Daoy (cell line): ENCODE measurements at regions not wholly inside any gene's neighbourhood (a gene's known extent, or its start where the extent isn't known, plus 50 kb on each side); places are given as distances from the start of the nearest gene placed in this dataset.

Source experiments
- DNase-seq: peaks from one replicate; pipeline ENCODE4 v3.0.0-alpha.2; 2015; ENCODE audit warnings: low read depth

DNA sequence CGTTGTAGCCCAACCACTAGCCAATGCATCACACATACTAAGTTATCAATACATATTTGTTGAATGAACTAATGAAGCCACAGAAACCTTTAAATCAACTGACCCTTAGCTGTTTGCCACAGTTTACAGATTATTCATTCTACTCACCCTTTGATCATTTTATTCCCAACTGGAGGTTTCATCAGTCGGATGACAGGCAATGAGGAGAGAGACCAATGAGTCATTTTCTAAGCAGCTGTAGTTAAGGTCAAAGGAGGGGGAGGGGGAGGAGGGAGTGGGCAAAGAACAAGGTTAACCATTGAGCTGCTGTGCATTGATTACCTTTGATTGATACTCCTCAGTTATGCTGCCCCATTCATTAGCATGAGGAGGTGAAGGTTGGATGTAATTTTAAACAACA lies 469.5 kb downstream of the VRK1 start:
- DNase-seq: peak; percentile 78

DNA sequence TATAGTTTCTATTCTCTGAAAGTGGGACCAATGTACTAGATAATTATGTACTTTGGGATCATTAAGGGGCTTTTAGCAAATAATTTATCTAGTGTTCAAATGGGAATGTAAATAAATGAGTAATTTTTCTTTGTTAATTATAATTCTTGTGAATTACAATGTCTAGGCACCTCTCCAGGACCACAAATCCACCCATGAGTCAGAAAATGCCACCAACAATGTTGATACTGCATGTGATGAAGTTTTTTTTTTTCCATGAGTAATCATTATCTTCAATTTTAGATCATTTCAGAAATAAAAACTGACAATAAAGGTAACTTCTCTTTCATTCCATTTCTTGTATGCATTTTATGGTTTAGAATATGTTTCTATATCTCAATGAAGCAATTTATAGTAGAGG lies 470.3 kb downstream of the VRK1 start:
- DNase-seq: peak; percentile 60

DNA sequence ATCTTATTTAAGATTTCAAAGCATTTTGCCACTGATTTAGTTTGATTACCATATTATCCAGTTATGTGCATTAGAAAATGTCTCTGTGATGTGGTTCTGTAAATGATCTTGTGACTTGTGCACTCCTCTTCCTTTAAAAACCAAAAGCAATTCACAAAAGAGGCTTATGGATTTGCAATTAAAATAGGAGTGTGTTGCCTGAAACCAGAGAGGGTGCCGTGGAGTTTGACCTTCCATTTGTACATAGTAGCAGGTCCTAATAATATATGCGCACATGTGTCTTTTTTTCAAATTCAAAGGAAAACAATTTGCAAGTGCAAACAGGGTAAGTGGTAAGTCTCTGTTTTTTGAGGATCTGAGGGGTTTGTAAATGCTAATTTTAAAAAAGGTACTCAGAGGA lies 470.9 kb downstream of the VRK1 start:
- no peak for DNase-seq

DNA sequence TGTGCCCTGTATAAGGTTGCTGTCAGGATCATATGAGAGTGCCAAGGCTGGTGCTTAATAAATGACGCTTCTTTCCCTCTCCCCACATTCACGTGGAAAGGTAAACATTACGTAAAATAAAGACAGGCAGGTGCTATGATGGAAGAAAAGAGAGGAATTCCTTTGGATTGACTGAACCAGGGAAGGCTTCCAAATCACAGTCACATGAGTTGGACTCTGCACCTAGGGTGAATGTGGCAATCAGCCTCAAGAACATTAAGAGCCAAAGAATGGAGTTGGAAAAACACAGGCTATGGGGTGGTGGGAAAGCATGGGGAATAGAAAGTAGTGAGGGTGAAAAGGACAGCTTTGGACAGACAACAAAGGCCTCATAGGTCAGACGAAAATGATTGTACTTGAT lies 473.1 kb downstream of the VRK1 start:
- no peak for DNase-seq

DNA sequence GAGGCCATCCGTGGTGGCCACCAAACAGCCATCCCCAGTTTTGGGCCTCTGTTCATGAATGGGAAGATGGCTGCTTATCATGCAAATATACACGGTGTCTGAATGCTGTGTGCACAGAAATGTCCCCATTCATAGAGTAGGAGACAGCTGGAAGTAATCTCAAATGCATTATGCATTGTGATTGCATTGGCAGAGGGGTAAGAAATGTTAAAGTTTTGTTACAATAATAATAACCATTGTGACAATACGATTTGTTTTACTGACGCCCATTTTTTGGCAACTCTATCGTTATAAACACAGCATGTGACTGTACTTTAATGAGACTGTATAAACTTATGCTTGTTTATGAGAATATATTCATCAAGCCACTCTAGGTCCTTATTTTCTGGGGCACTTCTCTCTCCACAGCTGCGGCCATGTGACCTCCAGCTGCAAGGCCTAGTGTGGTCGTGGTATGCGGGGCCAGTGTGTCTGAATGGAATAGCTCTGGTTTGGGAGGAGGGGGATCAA lies 474.3 kb downstream of the VRK1 start:
- no peak for DNase-seq

DNA sequence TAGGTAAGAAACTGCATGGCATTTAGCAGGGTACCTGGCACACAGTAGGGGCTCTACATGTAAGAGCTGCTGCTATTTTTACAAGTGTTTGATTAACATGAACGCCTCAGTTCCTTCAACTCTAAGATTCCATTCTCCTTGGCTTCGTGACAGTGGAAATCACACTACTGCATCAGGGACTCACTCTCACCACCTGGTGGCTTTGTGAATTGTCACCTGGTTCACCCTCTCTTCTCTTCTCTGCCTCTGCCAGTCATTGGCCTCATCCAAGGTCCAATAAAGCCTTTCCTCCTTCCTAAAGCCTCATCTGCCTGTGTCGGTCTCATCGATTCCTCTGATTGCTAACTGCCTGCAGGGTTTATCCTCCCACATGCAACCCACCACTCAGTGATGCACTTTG lies 476.4 kb downstream of the VRK1 start:
- no peak for DNase-seq

DNA sequence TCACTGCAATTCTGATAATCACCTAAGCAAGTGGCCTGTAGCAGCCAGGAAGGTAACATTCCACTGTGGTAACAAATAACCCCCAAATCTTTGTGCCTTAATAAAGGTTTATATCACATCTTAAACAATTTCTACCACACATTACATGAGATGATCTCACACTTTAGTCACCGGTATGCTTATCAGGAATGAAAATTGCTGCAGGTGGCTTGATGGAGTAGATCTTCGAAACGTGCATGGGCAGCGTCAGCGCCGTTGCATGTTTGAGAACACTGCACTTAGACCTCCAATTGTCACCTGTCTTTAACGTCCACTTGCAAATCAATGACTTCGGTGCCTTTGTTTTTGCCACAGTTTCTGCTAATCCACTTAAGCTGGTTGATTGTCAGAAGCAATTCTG lies 477.4 kb downstream of the VRK1 start:
- DNase-seq: no peak

DNA sequence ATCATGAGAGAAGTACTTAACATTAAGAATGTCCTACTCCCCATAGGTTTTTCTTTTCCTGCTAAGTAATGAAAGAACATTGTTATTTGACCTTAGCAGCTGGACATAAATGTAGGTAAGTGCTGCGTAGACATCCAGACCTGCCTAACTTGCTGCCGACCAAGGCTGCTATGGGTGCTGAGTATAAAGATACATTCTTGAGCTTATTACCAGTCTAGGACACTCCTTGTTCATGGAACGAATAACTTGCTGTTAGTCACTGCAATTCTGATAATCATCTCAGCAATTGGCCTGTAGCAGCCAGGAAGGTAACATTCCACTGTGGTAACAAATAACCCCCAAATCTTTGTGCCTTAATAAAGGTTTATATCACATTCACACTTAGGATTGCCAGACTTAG lies 478.1 kb downstream of the VRK1 start:
- no peak for DNase-seq

DNA sequence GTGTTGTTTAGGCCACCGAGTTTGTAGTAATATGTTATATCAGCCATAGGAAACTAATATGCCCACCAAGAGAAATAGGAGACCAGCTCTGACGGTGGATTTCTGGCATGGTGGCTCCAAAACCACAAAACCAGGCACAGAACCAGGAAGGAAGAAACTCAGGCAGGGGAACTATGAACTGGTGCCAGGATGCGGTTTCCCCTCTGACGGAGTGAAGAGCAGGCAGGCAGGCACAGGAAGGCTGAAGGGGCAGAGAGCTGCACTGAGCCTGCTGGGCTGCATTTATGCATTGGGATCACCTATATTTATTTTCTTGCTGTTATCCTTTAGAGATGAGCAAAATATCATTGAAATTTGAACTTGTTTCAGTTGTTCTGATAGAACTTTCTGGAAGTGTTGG lies 479.4 kb downstream of the VRK1 start:
- DNase-seq: peak; percentile 68

DNA sequence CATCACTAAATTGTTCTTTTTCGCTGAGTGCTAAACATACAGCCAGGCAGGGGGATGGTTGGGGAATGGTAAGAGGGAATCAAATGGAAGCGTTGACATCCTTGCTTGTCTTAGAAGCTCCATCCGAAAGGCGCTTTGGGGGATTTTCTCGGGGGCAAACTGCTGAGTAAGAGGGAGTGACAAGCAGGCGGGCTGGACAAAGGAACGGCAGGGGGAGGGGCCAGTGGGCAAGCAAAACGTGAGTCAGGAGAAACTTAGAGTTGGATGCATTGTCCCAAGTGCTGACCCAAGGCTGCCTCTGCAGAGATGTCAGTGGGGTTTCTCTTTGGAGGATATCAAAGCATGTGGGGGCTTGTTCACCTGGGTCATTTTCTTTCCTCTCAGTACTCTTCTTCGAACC lies 480.5 kb downstream of the VRK1 start:
- DNase-seq: peak; percentile 36

DNA sequence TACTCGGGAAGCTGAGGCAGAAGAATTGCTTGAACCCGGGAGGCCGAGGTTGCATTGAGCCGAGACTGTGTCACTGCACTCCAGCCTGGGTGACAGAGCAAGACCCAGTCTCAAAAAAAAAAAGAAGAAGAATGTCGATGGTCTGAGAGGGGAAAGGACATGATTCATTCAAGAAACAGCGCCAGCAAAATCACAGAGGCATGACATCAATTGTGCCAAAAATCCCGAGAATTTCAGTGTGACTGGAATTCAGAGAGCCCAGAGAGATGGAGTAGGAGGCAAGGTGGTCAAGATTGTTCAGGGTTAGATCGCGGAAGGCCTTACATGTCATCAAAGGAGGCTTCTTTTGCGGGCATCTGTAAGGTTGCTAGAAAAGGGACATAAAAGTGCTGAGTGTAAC lies 483.3 kb downstream of the VRK1 start:
- DNase-seq: peak; percentile 51

DNA sequence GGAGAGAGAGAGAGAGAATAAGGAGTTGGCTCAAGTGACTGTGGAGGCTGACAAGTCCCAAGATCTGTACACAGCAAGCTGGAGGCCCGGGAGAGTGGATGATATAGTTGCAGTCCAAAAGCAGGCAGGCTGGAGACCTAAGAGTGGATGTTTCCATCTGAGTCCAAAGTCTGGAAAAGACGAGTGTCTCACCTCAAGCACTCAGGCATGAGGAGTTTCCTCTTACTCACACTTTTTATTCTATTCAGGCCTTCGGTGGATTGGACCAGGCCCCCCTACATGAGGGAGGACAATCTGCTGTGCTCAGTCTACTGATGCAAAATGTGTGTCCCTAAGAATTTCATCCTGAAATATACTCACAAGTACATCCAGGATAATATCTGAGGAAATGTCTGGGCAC lies 484.6 kb downstream of the VRK1 start:
- DNase-seq: no peak

DNA sequence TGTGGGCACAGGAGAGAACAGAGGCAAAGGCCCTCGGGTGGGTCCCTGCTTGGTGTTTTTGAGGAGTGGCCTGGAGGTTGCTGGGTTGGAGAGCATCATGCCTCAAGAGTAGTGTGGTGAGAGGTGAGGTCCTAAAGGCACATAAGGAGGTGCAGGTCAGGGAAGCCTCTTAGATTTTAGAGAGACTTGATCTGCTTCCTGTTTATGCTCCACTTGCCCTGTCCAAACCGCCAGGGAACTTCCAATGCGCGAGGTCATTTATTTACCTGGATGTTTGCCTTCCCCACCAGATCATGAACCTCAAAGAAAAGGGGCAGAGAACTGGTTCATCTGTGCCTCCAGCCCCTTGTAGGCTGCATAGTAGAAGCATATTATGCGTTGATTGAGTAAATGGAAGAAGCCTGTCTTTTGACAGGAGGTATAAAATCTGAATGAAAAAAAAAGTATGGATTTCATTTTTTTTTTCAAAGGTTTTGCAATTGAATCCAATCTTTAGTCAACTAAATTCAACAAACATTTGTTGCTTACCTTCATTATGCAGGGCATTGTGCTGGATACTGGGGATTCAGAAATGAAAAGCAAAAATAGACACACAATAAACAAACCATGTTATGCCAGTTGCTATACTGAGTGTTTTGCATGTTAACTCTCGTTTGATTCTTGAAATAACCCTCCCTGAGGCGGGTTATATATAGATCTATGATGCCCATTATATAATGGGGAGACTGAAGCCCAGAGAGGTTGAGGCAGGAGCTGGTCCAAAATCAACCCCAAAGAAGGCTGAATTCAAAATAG lies 485.2 kb downstream of the VRK1 start:
- no peak for DNase-seq

DNA sequence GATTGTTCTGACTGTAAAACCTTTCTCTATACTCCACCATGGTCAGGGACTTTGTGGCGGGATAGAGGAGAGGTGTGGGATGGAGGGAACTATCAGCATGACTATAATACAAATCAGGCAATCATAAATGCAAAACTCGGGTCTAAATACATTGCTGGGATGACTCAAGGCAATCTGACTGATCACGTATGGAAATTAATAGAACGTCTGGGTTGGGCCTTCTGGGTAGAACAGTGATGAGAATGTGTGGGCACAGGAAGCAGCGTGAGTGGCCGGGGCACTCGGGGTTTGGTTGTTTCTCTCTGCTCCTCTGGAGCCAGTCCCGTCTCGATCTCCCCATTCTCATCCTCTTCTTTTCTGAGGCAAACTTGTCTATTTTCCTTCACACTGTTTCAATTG lies 485.8 kb downstream of the VRK1 start:
- DNase-seq: no peak

DNA sequence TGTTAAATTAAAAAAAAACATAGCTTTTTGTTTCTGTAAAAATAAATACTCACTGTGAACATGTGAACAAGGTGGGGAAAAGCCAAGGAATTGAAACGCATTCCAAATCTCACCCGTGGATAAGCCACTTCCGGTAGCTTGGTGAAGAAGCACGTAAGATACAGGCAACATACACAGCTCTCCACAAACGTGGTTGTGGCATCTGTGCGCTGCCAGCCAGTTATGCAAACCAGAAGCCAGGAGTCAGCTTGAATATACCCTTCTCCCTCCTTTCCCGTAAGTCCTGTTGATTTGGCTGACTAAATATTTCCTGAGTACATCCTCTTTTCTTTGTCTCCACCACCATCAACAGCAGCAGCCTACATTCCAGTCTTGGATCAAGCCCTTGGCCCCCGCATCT lies 486.2 kb downstream of the VRK1 start:
- peak; percentile 41 for DNase-seq

DNA sequence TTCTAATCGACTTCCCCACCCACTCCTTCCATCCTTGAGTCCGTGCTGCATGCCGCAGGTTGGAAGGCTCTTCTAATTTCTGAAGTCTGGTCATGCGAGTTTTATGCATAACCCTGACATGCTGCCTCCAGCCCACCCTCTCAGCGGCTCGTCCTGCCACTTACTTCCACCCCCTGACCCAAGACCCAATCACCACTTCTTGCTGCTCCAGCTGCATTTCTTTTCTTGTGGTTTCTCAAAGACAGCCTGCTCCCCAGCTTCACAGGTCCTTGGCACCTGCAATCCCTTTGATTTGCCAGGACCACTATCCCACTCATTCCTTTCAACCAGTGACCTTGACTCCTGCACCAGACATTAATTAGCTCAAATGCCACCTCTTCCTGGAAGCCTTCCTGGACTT lies 486.7 kb downstream of the VRK1 start:
- DNase-seq: no peak

DNA sequence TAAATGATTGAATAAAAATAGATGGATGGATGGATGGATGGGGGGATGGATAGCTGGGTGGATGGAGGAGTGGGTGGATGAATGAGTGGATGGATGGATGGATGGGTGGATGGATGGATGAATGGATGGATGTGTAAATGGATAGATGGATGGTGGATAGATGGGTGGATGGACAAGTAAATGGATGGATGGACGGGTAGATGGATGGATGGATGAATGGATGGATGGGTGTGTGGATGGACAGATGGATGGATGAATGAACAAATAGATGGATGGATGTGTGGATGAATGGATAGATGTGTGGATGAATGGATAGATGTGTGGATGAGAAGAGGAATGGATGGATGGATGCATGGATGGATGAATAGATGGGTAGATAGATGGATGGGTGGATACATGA lies 490.8 kb downstream of the VRK1 start:
- DNase-seq: no peak

DNA sequence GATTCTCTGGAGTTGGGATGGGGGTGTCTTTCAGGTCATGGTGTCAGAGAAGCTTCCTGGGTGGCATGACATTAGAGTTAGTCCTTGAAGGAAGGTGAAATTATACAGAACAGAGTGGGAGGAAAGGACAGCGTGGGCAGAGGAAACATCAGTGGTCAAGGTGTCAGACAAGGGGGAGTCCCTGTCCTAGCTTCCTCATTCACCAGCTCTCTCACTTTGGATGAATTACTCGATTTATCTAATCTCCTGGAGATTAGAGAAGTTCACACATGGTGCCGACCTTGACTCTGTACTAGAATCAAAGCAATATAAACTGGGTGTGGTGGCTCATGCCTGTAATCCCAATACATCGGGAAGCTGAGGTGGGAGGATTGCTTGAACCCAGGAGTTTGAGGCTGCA lies 492.9 kb downstream of the VRK1 start:
- DNase-seq: no peak

DNA sequence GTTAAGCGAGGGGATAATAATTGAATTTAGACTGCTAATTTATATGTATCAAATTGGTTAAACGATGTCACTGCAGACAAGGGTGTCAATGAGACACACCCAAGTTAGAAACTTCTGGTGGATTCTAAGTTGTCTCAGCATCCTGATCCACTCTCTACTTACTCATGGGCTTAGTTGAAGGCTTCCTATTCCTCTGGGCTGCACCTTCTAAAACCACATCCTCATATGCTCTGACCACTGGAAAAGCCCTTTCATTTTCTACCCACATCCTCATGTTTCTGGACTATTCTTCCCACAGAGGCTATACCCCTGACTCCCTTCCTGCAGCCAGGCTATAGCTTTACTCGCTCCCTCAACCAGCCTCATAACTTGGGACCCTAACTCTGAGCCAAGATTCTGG lies 493.8 kb downstream of the VRK1 start:
- DNase-seq: peak; percentile 50

DNA sequence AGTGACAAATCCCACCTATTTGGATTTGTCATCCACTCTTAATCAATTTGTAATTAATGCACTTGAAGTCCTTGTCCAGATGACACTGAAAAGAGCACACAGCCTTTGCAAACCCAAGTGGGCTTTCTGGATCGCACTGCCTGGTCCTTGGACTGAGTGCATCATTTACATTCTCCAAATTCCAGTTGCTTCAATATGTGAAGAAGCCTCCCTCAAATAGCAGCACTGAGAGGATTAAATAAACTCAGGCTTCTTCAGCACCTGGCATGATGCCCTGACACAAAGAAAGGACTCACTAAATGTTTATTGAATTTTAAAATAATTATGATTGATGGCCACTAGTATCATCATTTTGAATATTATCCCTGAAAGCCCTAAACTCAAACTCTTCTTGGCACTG lies 496.5 kb downstream of the VRK1 start:
- no peak for DNase-seq

DNA sequence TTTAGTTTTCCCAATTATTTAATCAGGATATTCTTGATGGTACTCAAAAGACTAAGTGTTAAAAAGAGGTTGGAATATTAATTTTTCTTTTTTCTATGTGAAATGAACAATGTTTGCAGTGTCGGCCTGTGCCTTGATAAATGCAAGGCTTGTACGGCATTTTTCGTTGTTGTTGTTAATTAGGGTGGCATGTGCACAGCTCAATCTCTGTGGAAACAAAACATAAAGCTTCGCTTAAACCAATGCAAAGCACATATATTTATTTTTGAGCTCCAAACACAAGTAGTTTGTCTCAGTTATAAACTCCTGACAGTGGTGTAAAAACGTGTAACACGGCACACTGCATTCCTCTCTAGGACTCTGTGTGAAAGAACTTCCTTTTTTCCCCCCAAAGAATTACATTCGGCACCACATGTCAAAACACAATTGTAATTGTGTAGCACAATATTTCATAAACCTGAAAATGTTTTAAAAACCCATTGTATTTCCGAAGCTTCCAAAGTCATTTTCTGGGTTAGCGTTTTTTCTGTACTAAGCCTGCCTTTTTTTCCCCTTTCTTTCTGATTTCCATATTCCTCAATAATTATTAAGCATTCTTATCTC lies 498.0 kb downstream of the VRK1 start:
- DNase-seq: no peak

DNA sequence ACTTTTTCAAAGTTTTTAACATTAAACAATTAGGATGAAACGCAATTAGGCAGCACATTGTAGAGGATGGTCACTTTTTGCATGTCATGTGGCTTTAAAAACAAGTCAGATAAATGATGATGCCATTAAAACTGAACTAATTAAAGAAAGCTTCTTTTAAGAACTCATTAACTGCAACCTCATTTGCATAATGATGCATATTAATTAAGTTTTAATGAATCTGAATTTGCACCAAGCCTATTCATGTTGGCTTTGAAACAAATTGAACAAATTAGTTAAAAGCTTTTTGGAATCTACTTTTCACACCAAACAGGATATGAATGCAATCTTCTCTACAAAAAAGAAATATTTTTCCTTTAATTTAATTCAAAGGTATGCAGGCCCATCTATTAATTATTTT lies 499.0 kb downstream of the VRK1 start:
- no peak for DNase-seq

DNA sequence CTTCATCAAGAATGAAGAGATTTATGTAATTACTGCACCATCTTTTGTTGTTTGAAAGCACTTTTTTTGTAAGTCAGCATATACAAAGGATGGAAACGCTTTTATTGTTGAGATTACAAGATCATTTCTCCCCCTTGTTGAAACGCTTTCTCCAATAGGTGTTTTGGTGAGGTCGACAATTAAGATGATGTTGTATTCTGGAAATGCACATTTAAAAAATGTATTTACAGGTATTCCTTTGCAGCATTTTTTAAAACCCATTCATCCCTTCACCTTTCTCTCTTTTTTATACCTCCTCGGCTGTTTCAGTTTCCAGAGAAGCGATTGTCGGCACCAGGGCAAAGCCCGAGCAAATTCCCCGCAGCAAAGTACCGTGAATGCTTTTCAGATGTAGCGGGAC lies 499.9 kb downstream of the VRK1 start:
- no peak for DNase-seq

DNA sequence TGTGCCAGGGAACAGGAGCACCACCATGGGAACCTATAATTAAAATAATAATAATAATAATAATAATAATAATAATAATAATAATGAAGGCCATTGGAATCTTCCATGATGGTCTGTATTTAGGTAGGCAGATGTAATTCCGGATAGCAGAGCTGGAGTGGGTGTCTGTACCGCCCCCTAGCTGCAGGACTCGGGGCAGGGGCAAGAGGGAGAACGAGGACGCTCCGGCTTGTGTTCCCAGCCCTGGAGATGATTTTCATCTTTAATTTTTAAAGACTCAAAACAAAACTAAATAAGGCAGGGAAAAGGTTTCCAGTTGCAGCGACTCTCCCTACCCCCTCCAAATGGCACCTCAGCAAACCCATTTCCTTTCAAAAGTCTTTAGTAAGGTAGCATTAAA lies 501.1 kb downstream of the VRK1 start:
- peak; percentile 66 for DNase-seq
